WERI-Rb-1 (cell line): ENCODE measurements at regions not wholly inside any gene's neighbourhood (a gene's known extent, or its start where the extent isn't known, plus 50 kb on each side); places are given as distances from the start of the nearest gene placed in this dataset.

Source experiments
- DNase-seq: peaks from one replicate; pipeline ENCODE4 v3.0.0-alpha.2; 2020
- H3K27ac ChIP-seq: fragments of 250-450 bp; sonication (Bioruptor Pico); 2 replicates; pipeline ENCODE4 v1.5.1; 2020; ENCODE audit warnings: mild to moderate bottlenecking, moderate library complexity
- H3K27me3 ChIP-seq: fragments of 250-450 bp; sonication (Bioruptor Pico); 2 replicates; pipeline ENCODE4 v1.5.1; 2021; ENCODE audit warnings: mild to moderate bottlenecking, low read depth, moderate library complexity; ENCODE audit not compliant: insufficient read depth, severe bottlenecking
- H3K36me3 ChIP-seq: fragments of 250-450 bp; sonication (Bioruptor Pico); 2 replicates; pipeline ENCODE4 v1.5.1; 2020; ENCODE audit warnings: mild to moderate bottlenecking, moderate library complexity
- H3K4me3 ChIP-seq: 2 replicates; pipeline ENCODE4 v1.5.1; 2011; ENCODE audit warnings: low read depth, mild to moderate bottlenecking, control low read depth, low read length
- H3K9me3 ChIP-seq: fragments of 250-450 bp; sonication (Bioruptor Pico); 2 replicates; pipeline ENCODE4 v1.5.1; 2021; ENCODE audit warnings: mild to moderate bottlenecking, moderate library complexity; ENCODE audit not compliant: severe bottlenecking
- CTCF ChIP-seq: IDR thresholded peaks from 2 replicates; pipeline ENCODE4 v1.5.1; 2011; ENCODE audit warnings: low read depth, mild to moderate bottlenecking, control low read depth, inconsistent platforms, low read length

GRCh38 chr14:25909045-25909747, 688.6 kb downstream of the NOVA1 start:
- TF ChIP-seq CTCF = no peak
- no peak overlapping the region for H3K27ac ChIP-seq
- no peaks in the 10 kb centered on the region for H3K36me3 ChIP-seq
- no peaks in the 10 kb centered on the region for H3K9me3 ChIP-seq
- H3K4me3 ChIP-seq = no peak overlapping the region
- H3K27me3 ChIP-seq = peaks cover 60% of the 10 kb centered on the region
- no peak for DNase-seq

- H3K36me3 ChIP-seq = no peaks in the 10 kb centered on the region
- H3K9me3 ChIP-seq = no peaks in the 10 kb centered on the region
- no peak for TF ChIP-seq CTCF
These were observed 689.4 kb downstream of the NOVA1 start for GRCh38 chr14:25908277-25909044.

GRCh38 chr14:25904446-25904845, 693.4 kb downstream of the NOVA1 start:
- Histone ChIP-seq H3K36me3 (no peaks in the 10 kb centered on the region), H3K27ac (no peak overlapping the region), H3K27me3 (peaks cover 41% of the 10 kb centered on the region), H3K4me3 (no peak overlapping the region), H3K9me3 (no peaks in the 10 kb centered on the region)
- no peak for TF ChIP-seq CTCF
- no peak for DNase-seq

More at GRCh38 chr14:25908277-25909044, 689.4 kb downstream of the NOVA1 start:
- no peak overlapping the region for H3K4me3 ChIP-seq
- no peak for DNase-seq
- peaks cover 59% of the 10 kb centered on the region for H3K27me3 ChIP-seq
- H3K27ac ChIP-seq = no peak overlapping the region

- H3K27me3 ChIP-seq = peaks cover 24% of the 10 kb centered on the region
- H3K27ac ChIP-seq = no peak overlapping the region
- DNase-seq = no peak
- H3K9me3 ChIP-seq = no peaks in the 10 kb centered on the region
- H3K36me3 ChIP-seq = no peaks in the 10 kb centered on the region
- H3K4me3 ChIP-seq = no peak overlapping the region
- no peak for TF ChIP-seq CTCF
These were observed 698.6 kb downstream of the NOVA1 start for GRCh38 chr14:25899197-25899596.

GRCh38 chr14:25896777-25897176, 701.1 kb downstream of the NOVA1 start:
- no peaks in the 10 kb centered on the region for H3K36me3 ChIP-seq
- no peaks in the 10 kb centered on the region for H3K9me3 ChIP-seq
- peaks cover 13% of the 10 kb centered on the region for H3K27me3 ChIP-seq
- TF ChIP-seq CTCF = no peak
- no peak for DNase-seq
- H3K27ac ChIP-seq = no peak overlapping the region
- H3K4me3 ChIP-seq = no peak overlapping the region
